Activated B cell treated with CpG ODN at 0.5 μM for 24 hours (primary cell): ENCODE measurements at regions not wholly inside any gene's neighbourhood (a gene's known extent, or its start where the extent isn't known, plus 50 kb on each side); places are given as distances from the start of the nearest gene placed in this dataset.
"Not testable (repeated sequence)": the region's sequence is repeated elsewhere in the genome, so short reads cannot be mapped to it uniquely, and the experiment has no call there.

Experiments used
- ATAC-seq: fragments of 200-7000 bp; cut with Tn5 transposase; one replicate; pipeline ENCODE4 v1.10.0; 2021; ENCODE audit warnings: low read depth, mild to moderate bottlenecking, moderate library complexity
- CTCF ChIA-PET: fragments of 350-600 bp; sonication (Branson Sonifier 250); formaldehyde crosslinking; loops from one replicate; lab custom pipeline; 2021; ENCODE audit warnings: antibody characterized with exemption; lab: Charles Lee
- POLR2A ChIA-PET: fragments of 350-600 bp; sonication (Branson Sonifier 250); formaldehyde crosslinking; loops from one replicate; lab custom pipeline; 2021; ENCODE audit warnings: antibody characterized with exemption; lab: Charles Lee
- DNase-seq: peaks from one replicate; pipeline ENCODE4 v3.0.0; 2022
- H3K27ac Mint-ChIP-seq: one replicate; pipeline ENCODE4 v1.8.0; 2020; ENCODE audit warnings: mixed read lengths
- H3K27me3 Mint-ChIP-seq: one replicate; pipeline ENCODE4 v1.8.0; 2021; ENCODE audit warnings: mixed read lengths
- H3K36me3 Mint-ChIP-seq: one replicate; pipeline ENCODE4 v1.8.0; 2021; ENCODE audit warnings: low read depth, mixed read lengths
- H3K4me1 Mint-ChIP-seq: one replicate; pipeline ENCODE4 v1.8.0; 2021; ENCODE audit warnings: mixed read lengths
- H3K4me3 Mint-ChIP-seq: one replicate; pipeline ENCODE4 v1.8.0; 2020; ENCODE audit warnings: mild to moderate bottlenecking, mixed read lengths
- H3K9me3 Mint-ChIP-seq: one replicate; pipeline ENCODE4 v1.8.0; 2020; ENCODE audit warnings: mixed read lengths
- intact Hi-C: fragments of 100-400 bp; cut with micrococcal nuclease; formaldehyde crosslinking; loops from one replicate; pipeline ENCODE4 v1.15.1; 2024
- TF ChIP-seq, protein P1 (sequence below): fragments of 200-600 bp; IDR thresholded peaks from one replicate; pipeline ENCODE4 v1.8.0; 2022; ENCODE audit warnings: antibody characterized with exemption, mild to moderate bottlenecking

DNA sequence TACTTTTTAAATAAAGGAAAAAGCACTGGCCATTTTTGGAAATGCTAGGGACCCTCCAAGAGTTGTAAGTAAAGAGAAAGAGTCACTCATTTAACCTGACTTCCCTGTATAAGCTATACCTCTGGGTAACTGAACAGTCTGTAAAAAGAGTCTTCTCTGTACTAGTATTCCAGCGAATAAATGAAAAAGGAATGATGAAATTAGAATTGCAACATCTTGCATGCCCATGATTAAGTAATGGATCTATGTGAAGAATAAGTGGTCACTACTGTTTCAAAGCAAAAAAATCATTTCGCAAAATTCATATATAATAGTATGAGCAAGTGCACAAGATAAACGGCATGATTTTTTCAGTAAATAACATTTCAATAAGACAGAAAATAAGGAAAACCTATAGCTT lies 116.8 kb downstream of the ZFAND4 start:
- ChIA-PET CTCF (no interaction called here), POLR2A (no interaction called here)
- no peak overlapping the region for H3K27ac Mint-ChIP-seq

DNA sequence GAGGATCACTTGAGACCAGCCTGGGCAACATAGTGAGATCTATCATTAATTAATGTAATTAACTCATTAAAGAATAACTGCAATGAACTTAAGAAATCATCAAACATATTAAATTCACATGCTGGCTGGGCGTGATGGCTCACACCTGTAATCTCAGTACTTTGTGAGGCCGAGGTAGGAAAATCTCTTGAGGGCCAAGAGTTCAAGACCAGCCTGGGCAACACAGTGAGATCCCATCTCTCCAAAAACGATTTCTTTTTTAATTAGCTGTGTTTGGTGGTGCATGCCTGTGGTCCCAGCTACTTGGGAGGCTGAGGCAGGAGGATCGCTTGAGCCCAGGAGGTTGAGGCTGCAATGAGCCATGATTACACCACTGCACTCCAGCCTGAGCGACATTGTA lies 117.2 kb downstream of the ZFAND4 start:
- POLR2A ChIA-PET, H3K4me3 Mint-ChIP-seq, ATAC-seq, DNase-seq, H3K9me3 Mint-ChIP-seq, H3K27me3 Mint-ChIP-seq, H3K27ac Mint-ChIP-seq, CTCF ChIA-PET: not testable (repeated sequence)
- Mint-ChIP-seq H3K4me1 (peaks cover 41% of the 10 kb centered on the region), H3K36me3 (peaks cover 31% of the 10 kb centered on the region)
- intact Hi-C loops, result loop anchor here (5.0 kb wide), 1 partner anchor 37 kb away; no protein-coding TSS in a partner anchor

More for the DNA sequence above, 116.8 kb downstream of the ZFAND4 start:
- Mint-ChIP-seq H3K27me3 (no peaks in the 10 kb centered on the region), H3K9me3 (no peaks in the 10 kb centered on the region), H3K4me1 (peaks cover 45% of the 10 kb centered on the region), H3K4me3 (no peak overlapping the region), H3K36me3 (peaks cover 30% of the 10 kb centered on the region)
- TF ChIP-seq, protein P1, sequence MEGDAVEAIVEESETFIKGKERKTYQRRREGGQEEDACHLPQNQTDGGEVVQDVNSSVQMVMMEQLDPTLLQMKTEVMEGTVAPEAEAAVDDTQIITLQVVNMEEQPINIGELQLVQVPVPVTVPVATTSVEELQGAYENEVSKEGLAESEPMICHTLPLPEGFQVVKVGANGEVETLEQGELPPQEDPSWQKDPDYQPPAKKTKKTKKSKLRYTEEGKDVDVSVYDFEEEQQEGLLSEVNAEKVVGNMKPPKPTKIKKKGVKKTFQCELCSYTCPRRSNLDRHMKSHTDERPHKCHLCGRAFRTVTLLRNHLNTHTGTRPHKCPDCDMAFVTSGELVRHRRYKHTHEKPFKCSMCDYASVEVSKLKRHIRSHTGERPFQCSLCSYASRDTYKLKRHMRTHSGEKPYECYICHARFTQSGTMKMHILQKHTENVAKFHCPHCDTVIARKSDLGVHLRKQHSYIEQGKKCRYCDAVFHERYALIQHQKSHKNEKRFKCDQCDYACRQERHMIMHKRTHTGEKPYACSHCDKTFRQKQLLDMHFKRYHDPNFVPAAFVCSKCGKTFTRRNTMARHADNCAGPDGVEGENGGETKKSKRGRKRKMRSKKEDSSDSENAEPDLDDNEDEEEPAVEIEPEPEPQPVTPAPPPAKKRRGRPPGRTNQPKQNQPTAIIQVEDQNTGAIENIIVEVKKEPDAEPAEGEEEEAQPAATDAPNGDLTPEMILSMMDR, result no peak
- intact Hi-C loops, result loop anchor here (2.0 to 5.0 kb wide), 2 partner anchors 25 to 37 kb away; no protein-coding TSS in a partner anchor
- DNase-seq (no peak), ATAC-seq (no peak)

DNA sequence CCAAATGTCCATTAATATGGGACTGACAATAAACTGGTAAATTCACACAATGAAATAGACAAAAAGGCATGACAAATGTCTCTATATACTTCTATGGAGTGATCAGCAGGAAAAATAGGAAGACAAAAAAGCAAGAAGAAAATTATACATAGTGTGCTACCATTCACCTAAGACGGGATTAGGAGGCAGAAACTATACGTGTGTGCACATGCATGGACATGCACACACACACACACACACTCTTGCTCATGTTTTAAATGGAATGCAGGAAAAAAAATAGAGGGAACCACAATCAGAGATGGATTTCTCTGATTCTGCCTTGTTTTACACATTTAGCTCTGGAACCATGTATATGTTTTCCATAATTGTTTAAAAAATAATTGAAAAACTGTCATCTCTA lies 119.0 kb downstream of the ZFAND4 start:
- no peaks in the 10 kb centered on the region for H3K27me3 Mint-ChIP-seq
- ChIA-PET POLR2A (interaction anchor here (0.6 kb wide), 1 partner anchor 93 kb away, joined by 3 read pairs; no protein-coding TSS in a partner anchor), CTCF (no interaction called here)
- no peaks in the 10 kb centered on the region for H3K9me3 Mint-ChIP-seq
- ATAC-seq (no peak), DNase-seq (no peak)
- peaks cover 27% of the 10 kb centered on the region for H3K4me1 Mint-ChIP-seq
- intact Hi-C loops, result no loop called here
- peaks cover 34% of the 10 kb centered on the region for H3K36me3 Mint-ChIP-seq
- TF ChIP-seq, protein P1, result no peak
- peak overlapping the region; percentile 41 for H3K27ac Mint-ChIP-seq
- peak overlapping the region; percentile 2 for H3K4me3 Mint-ChIP-seq

DNA sequence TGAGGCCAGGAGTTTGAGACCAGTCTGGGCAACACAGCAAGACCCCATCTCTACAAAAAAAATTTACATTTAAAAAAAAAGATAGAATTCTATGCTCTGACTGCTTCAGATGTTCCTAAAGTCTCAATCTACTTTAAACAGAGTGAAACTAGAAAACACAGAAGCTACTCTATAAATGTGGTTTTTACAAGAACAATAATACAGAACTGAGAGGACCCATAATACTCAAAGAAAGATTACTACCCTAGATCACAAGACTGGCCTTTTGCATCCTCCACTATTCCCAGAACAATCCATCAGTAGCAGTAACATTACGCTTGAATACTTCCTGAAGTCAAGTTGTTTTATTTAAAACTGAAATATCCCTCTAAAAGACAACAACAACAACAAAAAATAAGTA lies 119.4 kb downstream of the ZFAND4 start:
- Mint-ChIP-seq H3K27ac (peak overlapping the region; percentile 41), H3K9me3 (no peaks in the 10 kb centered on the region), H3K36me3 (peaks cover 37% of the 10 kb centered on the region), H3K4me1 (peaks cover 23% of the 10 kb centered on the region), H3K27me3 (no peaks in the 10 kb centered on the region), H3K4me3 (peak overlapping the region; percentile 2)
- TF ChIP-seq, protein P1, result no peak
- intact Hi-C loops, result no loop called here
- ChIA-PET CTCF (no interaction called here), POLR2A (no interaction called here)
- peak; percentile 25 for ATAC-seq
- no peak for DNase-seq

DNA sequence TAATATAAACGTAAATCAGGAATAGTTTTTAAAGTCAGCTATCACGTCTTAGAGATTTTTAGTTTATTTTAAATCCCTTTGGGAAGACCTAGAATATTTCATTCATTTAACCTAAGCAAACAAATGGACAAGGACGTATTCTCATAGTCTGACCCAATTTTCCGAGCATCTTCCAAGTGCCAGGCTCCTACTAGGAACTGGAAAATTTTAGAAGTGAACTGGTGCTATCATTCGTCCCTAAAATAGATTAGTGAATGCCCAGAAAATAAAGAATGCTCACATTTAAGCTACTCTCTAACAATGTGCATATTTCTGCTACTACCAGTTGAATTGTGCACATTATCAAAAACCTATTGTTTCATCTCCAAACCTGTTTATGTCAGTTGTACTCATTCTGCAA lies 120.1 kb downstream of the ZFAND4 start:
- no peaks in the 10 kb centered on the region for H3K9me3 Mint-ChIP-seq
- DNase-seq, result no peak
- peaks cover 42% of the 10 kb centered on the region for H3K36me3 Mint-ChIP-seq
- POLR2A ChIA-PET, result no interaction called here
- H3K27me3 Mint-ChIP-seq, result no peaks in the 10 kb centered on the region
- CTCF ChIA-PET, result no interaction called here
- intact Hi-C loops, result no loop called here
- no peak overlapping the region for H3K4me3 Mint-ChIP-seq
- no peak for ATAC-seq
- H3K4me1 Mint-ChIP-seq, result peaks cover 16% of the 10 kb centered on the region
- no peak overlapping the region for H3K27ac Mint-ChIP-seq
- TF ChIP-seq, protein P1, result no peak
